T follicular helper cell (primary cell): ENCODE measurements at regions not wholly inside any gene's neighbourhood (a gene's known extent, or its start where the extent isn't known, plus 50 kb on each side); places are given as distances from the start of the nearest gene placed in this dataset.

Experiments
- DNase-seq: peaks from one replicate; pipeline ENCODE4 v3.0.0-alpha.2; 2020; ENCODE audit warnings: low read depth

DNA sequence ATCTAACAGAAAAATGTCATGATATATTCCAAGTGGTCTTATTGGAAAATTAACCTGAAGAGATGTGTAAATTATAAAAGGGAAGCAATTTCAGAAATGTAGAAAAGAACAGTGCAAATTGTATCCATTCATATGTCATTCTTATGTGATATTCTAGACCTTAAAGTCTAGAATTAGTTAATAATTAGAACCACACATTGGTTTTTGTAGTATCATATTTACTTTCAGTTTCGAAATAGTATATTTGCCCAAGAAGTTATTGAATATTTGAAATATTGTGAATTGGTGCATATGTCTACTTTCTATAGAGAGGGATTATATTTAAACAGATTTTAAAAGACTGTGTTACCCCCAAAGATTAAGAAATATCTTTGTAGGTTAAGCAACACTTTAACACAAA, 1348.6 kb upstream of the ACVR2A start:
- no peak for DNase-seq

DNA sequence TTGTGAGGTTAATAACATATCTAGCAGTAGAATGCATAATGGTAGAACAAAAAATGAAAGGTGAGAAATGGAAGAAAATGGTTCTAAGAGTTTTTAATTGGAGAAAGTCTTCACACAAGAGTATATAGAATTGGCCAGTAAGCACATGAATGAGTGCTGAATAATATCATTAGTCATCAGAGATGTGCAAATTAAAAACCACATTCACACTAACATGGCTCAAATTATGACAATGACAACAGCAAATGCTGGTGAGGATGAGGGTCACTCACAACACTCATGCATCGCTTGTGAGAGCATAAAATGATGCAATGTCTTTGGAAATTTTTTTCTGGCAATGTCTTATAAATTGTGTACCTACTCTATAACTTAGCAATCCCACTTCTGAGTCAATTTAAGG, 1355.4 kb upstream of the ACVR2A start:
- DNase-seq: no peak

DNA sequence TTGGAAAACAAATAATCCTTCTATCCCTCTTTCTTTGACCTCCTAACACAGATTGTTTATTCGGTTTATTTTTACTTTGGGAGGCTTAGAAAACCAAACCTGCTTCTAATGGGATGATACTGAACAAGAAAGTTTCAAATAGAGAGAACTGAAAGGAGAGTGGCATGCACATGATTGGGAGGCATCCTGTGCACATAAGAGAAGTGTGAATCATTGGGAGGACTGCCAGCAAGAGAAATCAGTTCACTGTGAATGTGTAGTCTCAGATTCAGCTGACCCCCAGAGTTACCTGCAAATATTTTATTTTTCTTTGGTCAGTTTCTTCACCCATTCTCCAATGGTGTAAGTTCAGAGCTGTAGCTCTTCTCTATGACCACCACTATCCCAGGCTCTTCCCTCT, 1363.2 kb upstream of the ACVR2A start:
- DNase-seq: no peak

GRCh38 chr2:146477383-146477782, 1367.4 kb upstream of the ACVR2A start:
- DNase-seq: no peak

GRCh38 chr2:146468578-146468977, 1376.3 kb upstream of the ACVR2A start:
- DNase-seq: no peak

- no peak for DNase-seq
These were observed 1377.4 kb upstream of the ACVR2A start for GRCh38 chr2:146467425-146467824.

- DNase-seq: no peak
These were observed 1379.4 kb upstream of the ACVR2A start for GRCh38 chr2:146465460-146465859.

- no peak for DNase-seq
These were observed 1383.8 kb upstream of the ACVR2A start for GRCh38 chr2:146461068-146461467.

DNA sequence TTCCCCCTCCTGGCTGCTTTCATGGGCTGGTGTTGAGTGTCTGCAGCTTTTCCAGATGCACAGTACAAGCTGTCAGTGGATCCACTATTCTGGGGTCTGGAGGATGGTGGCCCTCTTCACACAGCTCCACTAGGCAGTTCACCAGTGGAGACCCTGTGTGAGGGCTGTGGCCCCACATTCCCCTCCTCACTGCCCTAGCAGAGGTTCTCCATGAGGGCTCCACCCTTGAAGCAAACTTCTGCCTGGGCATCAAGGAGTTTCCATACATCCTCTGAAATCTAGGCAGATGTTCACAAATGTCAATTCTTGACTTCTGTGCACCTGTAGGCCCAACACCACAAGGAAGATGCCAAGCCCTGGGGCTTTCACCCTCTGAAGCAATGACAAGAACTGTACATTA, 1386.2 kb upstream of the ACVR2A start:
- DNase-seq: no peak

DNA sequence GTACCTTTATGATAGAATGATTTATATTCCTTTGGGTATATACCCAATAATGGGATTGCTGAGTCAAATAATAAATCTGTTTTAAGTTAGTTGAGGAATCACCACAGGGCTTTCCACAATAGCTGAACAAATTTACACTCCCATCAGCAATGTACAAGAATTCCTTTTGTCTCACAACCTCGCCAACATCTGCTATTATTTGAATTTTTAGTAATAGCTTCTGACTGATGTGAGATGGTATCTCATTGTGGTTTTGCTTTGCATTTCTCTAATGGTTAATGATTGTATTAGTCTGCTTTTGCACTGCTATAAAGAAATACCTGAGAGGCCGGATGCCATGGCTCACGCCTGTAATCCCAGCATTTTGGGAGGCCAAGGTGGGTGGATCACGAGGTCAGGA, 1387.6 kb upstream of the ACVR2A start:
- no peak for DNase-seq

DNA sequence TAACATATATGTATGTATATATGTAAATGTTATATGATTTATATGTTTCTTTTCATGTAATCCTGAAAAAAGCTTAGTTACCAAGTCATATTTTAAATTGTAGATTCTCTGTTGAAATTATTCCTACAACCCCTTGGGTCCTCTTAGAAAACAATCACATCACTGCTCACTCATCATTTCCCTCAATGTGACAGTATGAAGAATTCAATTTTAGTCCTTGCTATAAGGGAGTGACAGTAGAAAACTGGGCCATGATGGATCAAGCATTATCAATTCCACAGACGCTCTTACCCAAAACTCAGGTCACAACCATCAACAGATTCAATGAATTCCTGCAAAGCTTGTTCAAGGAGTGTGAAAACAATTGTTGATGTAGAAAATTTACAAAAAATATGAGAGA, 1389.5 kb upstream of the ACVR2A start:
- no peak for DNase-seq

GRCh38 chr2:146451972-146452371, 1392.9 kb upstream of the ACVR2A start:
- no peak for DNase-seq

DNA sequence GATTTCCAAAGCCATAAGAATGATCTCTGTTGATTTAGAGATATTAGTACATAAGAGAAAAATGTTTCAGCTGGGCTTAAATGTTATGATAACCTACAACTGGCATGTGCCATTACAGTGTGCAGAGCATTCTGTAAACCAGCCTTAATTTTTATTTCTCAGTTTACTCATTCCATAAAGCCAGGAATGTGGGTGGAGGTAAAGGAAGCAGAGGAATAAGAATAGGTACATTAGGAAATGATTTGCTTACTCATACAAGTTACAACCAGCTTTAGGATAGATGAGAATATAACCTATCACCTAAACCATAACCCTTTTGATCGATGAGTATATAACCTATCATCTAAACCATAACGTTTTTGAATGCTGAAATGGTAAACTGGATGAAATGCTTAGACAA, 1394.7 kb upstream of the ACVR2A start:
- no peak for DNase-seq

- DNase-seq: no peak
These were observed 1399.8 kb upstream of the ACVR2A start for GRCh38 chr2:146444987-146445386.

DNA sequence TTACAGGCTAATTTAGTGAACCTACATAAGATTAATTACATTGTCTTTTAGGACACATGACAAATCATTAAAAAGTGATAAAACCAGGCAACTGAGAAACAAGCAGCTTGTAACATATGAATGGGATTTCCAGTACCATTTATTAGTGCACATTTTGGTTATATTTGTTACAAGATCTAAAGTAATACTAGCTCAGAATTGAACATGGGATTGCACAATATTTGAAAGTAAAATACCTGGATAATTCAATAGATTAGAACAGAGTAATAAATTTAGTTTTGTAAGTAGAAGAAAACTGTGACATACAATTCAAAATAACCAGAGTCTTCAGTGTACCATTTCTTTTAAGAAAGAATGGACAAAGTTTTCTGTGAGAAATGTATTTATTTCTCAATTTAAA, 1400.7 kb upstream of the ACVR2A start:
- DNase-seq: no peak

- DNase-seq: no peak
These were observed 1406.6 kb upstream of the ACVR2A start for GRCh38 chr2:146438246-146438645.

DNA sequence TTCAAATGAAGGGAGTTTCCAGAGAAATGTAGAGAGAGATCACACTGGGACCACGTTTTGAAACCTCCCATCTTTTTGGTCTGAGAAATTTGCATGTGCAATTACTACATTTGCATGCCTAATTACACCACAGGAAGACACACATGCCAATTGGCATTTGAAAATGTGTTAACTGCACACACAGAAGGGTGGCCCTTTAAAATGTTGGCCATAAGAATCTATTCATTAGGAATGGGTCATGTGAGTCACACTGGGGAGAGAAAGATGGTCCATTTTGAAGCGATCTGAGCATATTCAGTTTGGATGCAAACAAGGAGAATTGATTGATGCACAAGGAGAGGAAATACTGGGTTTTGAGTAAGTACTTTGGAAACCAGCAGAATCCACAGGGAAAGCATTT, 1407.1 kb upstream of the ACVR2A start:
- no peak for DNase-seq

DNA sequence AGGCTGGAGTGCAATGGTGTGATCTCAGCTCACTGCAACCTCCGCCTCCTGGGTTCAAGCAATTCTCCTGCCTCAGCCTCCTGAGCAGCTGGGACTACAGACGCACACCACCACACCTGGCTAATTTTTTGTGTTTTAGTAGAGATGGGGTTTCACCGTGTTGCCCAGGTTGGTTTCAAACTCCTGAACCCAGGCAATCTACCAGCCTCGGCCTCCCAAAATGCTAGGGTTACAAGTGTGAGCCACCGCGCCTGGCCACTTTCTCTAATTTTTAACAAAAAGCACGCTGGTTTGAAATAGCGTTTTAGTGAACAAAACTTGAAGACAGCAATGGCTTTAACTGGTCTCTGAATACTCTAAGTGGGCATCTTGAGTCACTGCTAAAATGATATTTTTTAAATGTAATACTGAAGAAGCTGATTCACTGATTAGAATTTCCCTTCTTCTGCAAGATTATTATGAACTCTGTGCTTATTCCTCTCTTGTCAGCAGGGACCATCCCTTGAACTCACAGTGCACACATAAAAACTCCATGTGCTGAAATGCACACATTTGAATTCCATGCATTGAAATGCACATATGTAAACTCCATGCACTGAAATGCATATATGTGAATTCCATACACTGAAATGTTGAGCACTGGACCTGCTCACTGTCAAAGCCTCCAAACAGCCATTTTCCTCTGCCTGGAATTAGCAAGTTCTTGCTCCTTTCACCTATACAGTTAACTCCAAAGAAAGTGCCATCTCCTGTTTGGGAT, 1411.5 kb upstream of the ACVR2A start:
- DNase-seq: no peak

DNA sequence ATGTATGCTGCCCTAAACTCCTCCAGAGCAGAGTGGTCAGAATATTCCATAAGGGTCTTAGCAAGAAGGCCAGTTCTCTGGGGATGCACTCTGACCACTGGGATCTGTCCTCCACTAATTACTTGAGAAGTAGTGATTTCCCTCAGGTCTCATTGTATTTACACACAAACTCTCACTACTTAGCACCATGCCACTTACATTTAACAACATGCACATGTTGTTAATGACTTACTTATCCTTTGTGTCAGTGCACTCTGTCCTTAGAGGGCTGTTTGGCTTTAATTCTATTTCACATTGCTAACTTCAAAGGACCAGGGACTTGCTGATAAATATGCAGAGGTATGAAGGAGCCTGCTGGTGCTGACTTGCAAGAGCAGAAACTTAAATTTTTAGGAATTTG, 1415.5 kb upstream of the ACVR2A start:
- DNase-seq: no peak

- no peak for DNase-seq
These were observed 1426.9 kb upstream of the ACVR2A start for GRCh38 chr2:146417942-146418341.

DNA sequence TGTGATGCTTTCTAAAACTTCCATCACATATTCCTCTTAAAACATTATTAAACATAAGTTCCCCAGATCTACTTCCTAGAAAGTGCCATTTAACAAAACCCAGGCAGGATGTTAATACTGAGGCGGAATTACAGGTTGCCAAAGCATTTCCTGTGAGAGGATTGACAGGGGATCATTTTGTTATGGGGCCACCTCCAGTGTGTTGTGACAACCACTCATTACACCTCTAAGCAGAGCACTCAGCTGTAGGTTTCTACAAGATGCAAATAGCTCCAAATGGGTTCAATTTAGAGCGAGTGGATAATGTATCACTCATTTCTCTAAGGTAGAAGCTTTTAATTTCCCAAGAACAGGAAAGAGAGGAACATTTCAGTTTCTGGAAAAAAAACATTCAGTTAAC, 1429.5 kb upstream of the ACVR2A start:
- no peak for DNase-seq

DNA sequence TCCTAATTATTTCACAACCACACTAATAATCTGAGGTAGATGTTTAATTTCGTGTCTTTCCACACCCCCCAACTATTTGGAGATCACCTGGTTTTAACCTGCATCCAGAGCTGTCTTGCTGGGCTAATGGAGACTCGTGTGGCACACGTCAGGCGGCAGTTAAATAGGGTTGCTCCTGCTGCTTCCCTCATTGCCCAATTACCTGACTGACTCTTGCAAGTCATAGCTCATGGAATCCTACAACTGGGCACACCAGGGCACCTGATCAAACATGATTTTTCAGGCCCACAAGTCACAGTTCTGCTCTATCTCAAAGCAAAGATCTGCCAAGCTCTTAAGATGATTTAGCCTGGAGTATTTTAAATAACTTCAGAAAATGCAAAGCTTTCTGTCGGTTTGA, 1430.4 kb upstream of the ACVR2A start:
- no peak for DNase-seq

- DNase-seq: no peak
These were observed 1431.7 kb upstream of the ACVR2A start for GRCh38 chr2:146413086-146413610.

GRCh38 chr2:146412625-146413024, 1432.2 kb upstream of the ACVR2A start:
- DNase-seq: no peak
